Mesenchymal stem cell (in vitro differentiated cells and primary cell): ENCODE measurements at regions not wholly inside any gene's neighbourhood (a gene's known extent, or its start where the extent isn't known, plus 50 kb on each side); places are given as distances from the start of the nearest gene placed in this dataset.
A peak's percentile ranks its signal among the peaks of the same experiment; 100 is the strongest.

Experiments
- DNase-seq: peaks from one replicate; pipeline ENCODE4 v3.0.0-alpha.2; 2013
- H2AFZ ChIP-seq: one replicate; pipeline ENCODE4 v1.6.1; 2013; ENCODE audit warnings: low read depth, mild to moderate bottlenecking, control low read depth, inconsistent platforms, low read length, moderate library complexity
- H2AK5ac ChIP-seq: 2 replicates; pipeline ENCODE4 v1.6.1; 2013; ENCODE audit warnings: low read length, moderate library complexity, mild to moderate bottlenecking, inconsistent platforms; ENCODE audit not compliant: severe bottlenecking
- H2BK120ac ChIP-seq: one replicate; pipeline ENCODE4 v1.6.1; 2013; ENCODE audit warnings: low read depth, mild to moderate bottlenecking, inconsistent platforms, low read length, moderate library complexity
- H2BK12ac ChIP-seq, 2 experiments: one replicate each; pipeline ENCODE4 v1.6.1; 2013; ENCODE audit warnings: inconsistent platforms in 2 of 2, low read length in 2 of 2, mild to moderate bottlenecking in 2 of 2, moderate library complexity in 2 of 2, control low read depth in 1 of 2
- H2BK15ac ChIP-seq: one replicate; pipeline ENCODE4 v1.6.1; 2013; ENCODE audit warnings: mild to moderate bottlenecking, low read depth, inconsistent platforms; ENCODE audit not compliant: poor library complexity, severe bottlenecking
- H2BK5ac ChIP-seq: 2 replicates; pipeline ENCODE4 v1.6.1; 2013; ENCODE audit warnings: low read depth, mild to moderate bottlenecking, low read length, control low read depth, inconsistent platforms; ENCODE audit not compliant: poor library complexity, severe bottlenecking
- H3K14ac ChIP-seq, 2 experiments: one replicate each; pipeline ENCODE4 v1.6.1; 2013; ENCODE audit warnings: inconsistent platforms in 2 of 2, low read length in 2 of 2, control low read depth in 1 of 2, mild to moderate bottlenecking in 1 of 2, moderate library complexity in 1 of 2
- H3K18ac ChIP-seq, 2 experiments: one replicate each; pipeline ENCODE4 v1.6.1; 2013; ENCODE audit warnings: inconsistent platforms in 2 of 2, low read length in 2 of 2, control low read depth in 1 of 2, low read depth in 1 of 2, mild to moderate bottlenecking in 1 of 2
- H3K23ac ChIP-seq, 2 experiments: one replicate each; pipeline ENCODE4 v1.6.1; 2013; ENCODE audit warnings: inconsistent platforms in 2 of 2, low read length in 2 of 2, mild to moderate bottlenecking in 2 of 2, moderate library complexity in 2 of 2, control low read depth in 1 of 2
- H3K27ac ChIP-seq: 2 replicates; pipeline ENCODE4 v1.5.1; 2013; ENCODE audit warnings: mild to moderate bottlenecking, moderate library complexity, low read length, control low read depth, inconsistent platforms; ENCODE audit not compliant: poor library complexity, severe bottlenecking
- H3K27me3 ChIP-seq, 2 experiments: 2 replicates each; pipeline versions ENCODE4 v1.6.1 to v1.7.0; 2013; ENCODE audit warnings: low read length in 2 of 2, mild to moderate bottlenecking in 2 of 2, moderate library complexity in 2 of 2, control low read depth in 1 of 2, inconsistent platforms in 1 of 2; ENCODE audit not compliant: control insufficient read depth in 1 of 2, insufficient read depth in 1 of 2
- H3K36me3 ChIP-seq, 2 experiments: 2 replicates each; pipeline versions ENCODE4 v1.6.1 to v1.7.0; 2013; ENCODE audit warnings: low read length in 2 of 2, control low read depth in 1 of 2, inconsistent platforms in 1 of 2, low read depth in 1 of 2, mild to moderate bottlenecking in 1 of 2; ENCODE audit not compliant: insufficient read depth in 2 of 2, control insufficient read depth in 1 of 2
- H3K4ac ChIP-seq, 2 experiments: one replicate each; pipeline ENCODE4 v1.6.1; 2013; ENCODE audit warnings: inconsistent platforms in 2 of 2, low read length in 2 of 2, mild to moderate bottlenecking in 2 of 2, moderate library complexity in 2 of 2, control low read depth in 1 of 2, low read depth in 1 of 2
- H3K4me1 ChIP-seq: 2 replicates; pipeline ENCODE4 v1.6.1; 2013; ENCODE audit warnings: low read depth, low read length, control low read depth; ENCODE audit not compliant: control insufficient read depth, insufficient read depth
- H3K4me2 ChIP-seq: 2 replicates; pipeline ENCODE4 v1.6.1; 2013; ENCODE audit warnings: low read length, mild to moderate bottlenecking, inconsistent platforms; ENCODE audit not compliant: poor library complexity, severe bottlenecking
- H3K4me3 ChIP-seq, 2 experiments: 2 replicates each; pipeline versions ENCODE4 v1.5.1 to v1.7.0; 2013; ENCODE audit warnings: low read length in 2 of 2, mild to moderate bottlenecking in 2 of 2, control low read depth in 1 of 2, low read depth in 1 of 2; ENCODE audit not compliant: insufficient read depth in 1 of 2
- H3K79me1 ChIP-seq: replicated peaks from 2 replicates; pipeline ENCODE4 v1.6.1; 2013; ENCODE audit warnings: mild to moderate bottlenecking, control low read depth, low read length, inconsistent platforms; ENCODE audit not compliant: poor library complexity, severe bottlenecking
- H3K9ac ChIP-seq: 2 replicates; pipeline ENCODE4 v1.7.0; 2013; ENCODE audit warnings: mild to moderate bottlenecking, low read length, moderate library complexity
- H3K9me3 ChIP-seq: 2 replicates; pipeline ENCODE4 v1.7.0; 2013; ENCODE audit warnings: mild to moderate bottlenecking, low read length; ENCODE audit not compliant: control insufficient read depth
- H4K8ac ChIP-seq: one replicate; pipeline ENCODE4 v1.6.1; 2013; ENCODE audit warnings: inconsistent platforms, mild to moderate bottlenecking, low read length, moderate library complexity
- H4K91ac ChIP-seq: one replicate; pipeline ENCODE4 v1.6.1; 2013; ENCODE audit warnings: mild to moderate bottlenecking, low read length, inconsistent platforms
- WGBS: methylation state at CpG from one replicate; pipeline ENCODE4 v1.1.7; 2013; ENCODE audit warnings: mixed read lengths; 5-methylcytosine and 5-hydroxymethylcytosine counted together

DNA sequence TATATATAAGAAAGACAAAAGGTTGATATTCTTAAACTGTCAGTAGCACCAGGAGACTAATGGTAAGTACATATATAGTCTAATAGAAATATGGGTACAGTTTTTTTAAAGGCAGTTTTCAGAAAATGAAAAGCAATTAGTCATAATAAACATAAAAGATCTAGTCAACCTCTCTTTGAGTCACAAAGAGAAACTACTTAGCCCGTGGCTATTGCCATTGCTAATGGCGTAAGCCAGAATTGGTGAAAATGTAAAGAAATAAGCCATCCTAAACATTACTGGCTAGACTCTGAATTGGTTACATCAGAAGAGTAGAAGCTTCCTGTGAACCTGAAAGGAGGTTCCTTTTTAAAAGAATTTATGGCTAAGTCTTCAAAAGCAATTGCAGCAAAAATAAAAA is 668.7 kb upstream of the CPEB2 start:
- no peak for DNase-seq
- WGBS: 92% methylated on average over 2 of the region's 2 CpGs
- Histone ChIP-seq H2BK12ac (no peak overlapping the region), H3K4me1 (no peaks in the 10 kb centered on the region), H3K4me2 (no peak overlapping the region), H2AK5ac (no peak overlapping the region), H2AFZ (no peak overlapping the region), H3K23ac (no peak overlapping the region), H3K27ac (no peak overlapping the region), H2BK120ac (no peak overlapping the region), H2BK15ac (no peak overlapping the region), H4K91ac (no peak overlapping the region), H3K4ac (no peak overlapping the region), H2BK5ac (no peak overlapping the region), H3K9me3 (peaks cover 5% of the 10 kb centered on the region), H3K27me3 (no peaks in the 10 kb centered on the region), H3K36me3 (no peaks in the 10 kb centered on the region), H3K18ac (no peak overlapping the region), H3K14ac (no peak overlapping the region), H3K9ac (no peak overlapping the region), H3K4me3 (no peak overlapping the region), H4K8ac (no peak overlapping the region), H3K79me1 (no peaks in the 10 kb centered on the region)

DNA sequence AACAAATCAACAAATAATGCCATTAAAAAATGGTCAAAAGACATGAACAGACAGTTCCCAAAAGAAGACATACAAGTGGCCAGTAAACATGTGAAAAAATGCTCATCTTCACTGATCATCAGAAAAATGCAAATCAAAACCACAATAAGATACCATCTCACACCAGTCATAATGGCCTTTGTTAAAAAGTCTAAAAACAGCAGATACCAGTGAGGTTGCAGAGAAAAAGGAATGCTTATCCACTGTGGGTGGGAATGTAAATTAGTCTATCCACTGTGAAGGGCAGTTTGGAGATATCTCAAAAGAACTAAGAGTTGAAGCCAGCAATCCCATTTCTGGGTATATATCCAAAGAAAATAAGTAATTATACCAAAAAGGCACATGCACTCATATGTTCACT is 668.1 kb upstream of the CPEB2 start:
- Histone ChIP-seq H2AK5ac (no peak overlapping the region), H2BK5ac (no peak overlapping the region), H3K9ac (no peak overlapping the region)

DNA sequence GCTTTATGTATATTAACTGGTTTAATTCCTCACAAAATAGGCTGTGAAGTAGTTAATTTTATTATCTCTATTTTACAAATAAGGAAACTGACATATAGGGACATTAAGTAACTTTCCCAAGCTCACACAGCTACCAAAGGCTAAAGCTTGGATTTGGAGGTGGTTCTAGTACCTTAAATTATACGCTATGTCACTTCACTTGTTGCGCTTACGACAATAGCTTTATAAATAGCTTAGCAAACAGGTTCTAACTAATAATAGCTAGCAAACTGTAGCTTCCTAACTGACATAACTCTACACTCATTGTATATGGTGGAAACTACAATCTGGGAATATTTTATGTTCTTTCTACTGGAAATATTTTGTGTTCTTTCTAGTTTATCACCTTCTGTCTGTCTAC is 666.4 kb upstream of the CPEB2 start:
- H3K27me3 ChIP-seq: no peaks in the 10 kb centered on the region
- H3K9me3 ChIP-seq: peaks cover 5% of the 10 kb centered on the region
- DNase-seq: no peak
- H2BK12ac ChIP-seq: no peak overlapping the region
- no peaks in the 10 kb centered on the region for H3K4me1 ChIP-seq
- no peak overlapping the region for H3K23ac ChIP-seq
- no peak overlapping the region for H3K9ac ChIP-seq
- H2BK120ac ChIP-seq: no peak overlapping the region
- H2AK5ac ChIP-seq: no peak overlapping the region
- no peak overlapping the region for H4K8ac ChIP-seq
- no peaks in the 10 kb centered on the region for H3K79me1 ChIP-seq
- no peak overlapping the region for H3K4me2 ChIP-seq
- WGBS: 100% methylated on average over 2 of the region's 3 CpGs
- no peak overlapping the region for H3K4me3 ChIP-seq
- no peak overlapping the region for H2AFZ ChIP-seq
- H3K27ac ChIP-seq: no peak overlapping the region
- no peak overlapping the region for H3K14ac ChIP-seq
- no peak overlapping the region for H2BK15ac ChIP-seq
- H3K4ac ChIP-seq: no peak overlapping the region
- no peaks in the 10 kb centered on the region for H3K36me3 ChIP-seq
- H4K91ac ChIP-seq: no peak overlapping the region
- no peak overlapping the region for H3K18ac ChIP-seq
- no peak overlapping the region for H2BK5ac ChIP-seq

More for the DNA sequence above, 668.1 kb upstream of the CPEB2 start:
- Histone ChIP-seq H3K79me1 (no peaks in the 10 kb centered on the region), H3K4me1 (no peaks in the 10 kb centered on the region), H2AFZ (no peak overlapping the region), H3K36me3 (no peaks in the 10 kb centered on the region), H3K4me3 (no peak overlapping the region), H4K91ac (no peak overlapping the region), H2BK120ac (no peak overlapping the region), H2BK12ac (no peak overlapping the region), H4K8ac (no peak overlapping the region), H3K27me3 (no peaks in the 10 kb centered on the region), H3K4ac (no peak overlapping the region), H3K18ac (no peak overlapping the region), H3K23ac (no peak overlapping the region), H3K14ac (no peak overlapping the region), H3K4me2 (no peak overlapping the region), H3K27ac (no peak overlapping the region), H3K9me3 (peaks cover 5% of the 10 kb centered on the region), H2BK15ac (no peak overlapping the region)
- DNase-seq: no peak

DNA sequence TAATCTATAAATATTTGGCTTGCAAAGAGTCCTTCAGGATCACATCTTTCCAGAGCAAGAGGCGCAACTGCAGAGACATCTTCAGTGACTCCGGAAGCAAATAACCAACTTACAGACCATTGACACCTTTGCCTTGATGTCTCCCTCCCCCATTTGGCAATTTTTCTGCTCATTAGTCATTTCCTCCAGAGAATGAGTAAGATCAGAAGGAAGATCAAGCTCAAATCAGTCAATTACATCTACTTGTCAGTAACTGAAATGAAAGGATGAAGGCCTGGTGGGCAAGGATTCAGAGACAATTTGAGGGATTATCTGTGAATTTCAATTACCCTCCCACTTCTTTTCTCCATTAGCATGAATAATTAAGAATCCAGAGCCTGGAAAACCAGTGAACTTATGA is 665.6 kb upstream of the CPEB2 start:
- H2BK15ac ChIP-seq: no peak overlapping the region
- no peaks in the 10 kb centered on the region for H3K36me3 ChIP-seq
- H2AFZ ChIP-seq: no peak overlapping the region
- no peaks in the 10 kb centered on the region for H3K79me1 ChIP-seq
- H2BK120ac ChIP-seq: peak overlapping the region; percentile 19
- H3K9ac ChIP-seq: no peak overlapping the region
- H3K4me2 ChIP-seq: no peak overlapping the region
- no peak overlapping the region for H3K14ac ChIP-seq
- no peak for DNase-seq
- H3K4ac ChIP-seq: no peak overlapping the region
- no peaks in the 10 kb centered on the region for H3K4me1 ChIP-seq
- H3K27ac ChIP-seq: no peak overlapping the region
- no peak overlapping the region for H4K91ac ChIP-seq
- no peak overlapping the region for H2BK5ac ChIP-seq
- H3K23ac ChIP-seq: no peak overlapping the region
- H2BK12ac ChIP-seq: no peak overlapping the region
- H3K4me3 ChIP-seq: no peak overlapping the region
- no peak overlapping the region for H3K18ac ChIP-seq
- no peak overlapping the region for H4K8ac ChIP-seq
- 52% methylated on average over 2 of the region's 2 CpGs for WGBS
- peaks cover 5% of the 10 kb centered on the region for H3K9me3 ChIP-seq
- no peak overlapping the region for H2AK5ac ChIP-seq
- H3K27me3 ChIP-seq: no peaks in the 10 kb centered on the region
